ENCODE measurements at regions not wholly inside any gene's neighbourhood (a gene's known extent, or its start where the extent isn't known, plus 50 kb on each side); places are given as distances from the start of the nearest gene placed in this dataset.

DNA sequence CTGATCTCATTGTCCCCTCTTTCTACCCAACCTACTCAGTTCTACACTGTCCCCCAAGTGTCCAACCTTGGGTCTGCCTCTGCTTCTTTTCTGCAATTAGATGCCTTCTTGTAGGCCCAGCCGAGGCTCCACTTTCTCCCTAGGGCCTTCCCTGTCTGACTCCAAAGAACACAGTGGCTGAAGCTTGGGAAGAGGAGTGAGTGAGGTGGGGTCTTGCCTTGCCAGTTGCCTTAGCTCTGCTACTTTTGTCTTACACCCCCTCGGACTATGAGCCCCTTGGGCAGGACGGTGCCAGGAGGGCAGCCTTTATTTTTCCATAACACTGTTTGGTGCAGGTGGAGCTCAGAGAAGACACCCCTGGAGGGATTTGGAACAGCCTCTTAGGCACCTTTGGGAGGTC is 345.1 kb downstream of the CYP26B1 start:
- H3K36me3 Mint-ChIP-seq (ENCODE audit: low read depth): no peaks in the 10 kb centered on the region
- peaks cover 17% of the 10 kb centered on the region for H3K4me1 Mint-ChIP-seq (ENCODE audit: low read depth)
- no peak overlapping the region for H3K4me3 Mint-ChIP-seq (ENCODE audit: unreplicated experiment)
- no peak for DNase-seq (ENCODE audit: low spot score)
- H3K27me3 Mint-ChIP-seq (ENCODE audit: low read depth): peaks cover 1% of the 10 kb centered on the region
- no peak overlapping the region for H3K27ac Mint-ChIP-seq (ENCODE audit: unreplicated experiment)
- TF ChIP-seq, protein P1, sequence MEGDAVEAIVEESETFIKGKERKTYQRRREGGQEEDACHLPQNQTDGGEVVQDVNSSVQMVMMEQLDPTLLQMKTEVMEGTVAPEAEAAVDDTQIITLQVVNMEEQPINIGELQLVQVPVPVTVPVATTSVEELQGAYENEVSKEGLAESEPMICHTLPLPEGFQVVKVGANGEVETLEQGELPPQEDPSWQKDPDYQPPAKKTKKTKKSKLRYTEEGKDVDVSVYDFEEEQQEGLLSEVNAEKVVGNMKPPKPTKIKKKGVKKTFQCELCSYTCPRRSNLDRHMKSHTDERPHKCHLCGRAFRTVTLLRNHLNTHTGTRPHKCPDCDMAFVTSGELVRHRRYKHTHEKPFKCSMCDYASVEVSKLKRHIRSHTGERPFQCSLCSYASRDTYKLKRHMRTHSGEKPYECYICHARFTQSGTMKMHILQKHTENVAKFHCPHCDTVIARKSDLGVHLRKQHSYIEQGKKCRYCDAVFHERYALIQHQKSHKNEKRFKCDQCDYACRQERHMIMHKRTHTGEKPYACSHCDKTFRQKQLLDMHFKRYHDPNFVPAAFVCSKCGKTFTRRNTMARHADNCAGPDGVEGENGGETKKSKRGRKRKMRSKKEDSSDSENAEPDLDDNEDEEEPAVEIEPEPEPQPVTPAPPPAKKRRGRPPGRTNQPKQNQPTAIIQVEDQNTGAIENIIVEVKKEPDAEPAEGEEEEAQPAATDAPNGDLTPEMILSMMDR (IDR thresholded peaks at IDR 0.05): no peak
- no peaks in the 10 kb centered on the region for H3K9me3 Mint-ChIP-seq (ENCODE audit: low read depth)

DNA sequence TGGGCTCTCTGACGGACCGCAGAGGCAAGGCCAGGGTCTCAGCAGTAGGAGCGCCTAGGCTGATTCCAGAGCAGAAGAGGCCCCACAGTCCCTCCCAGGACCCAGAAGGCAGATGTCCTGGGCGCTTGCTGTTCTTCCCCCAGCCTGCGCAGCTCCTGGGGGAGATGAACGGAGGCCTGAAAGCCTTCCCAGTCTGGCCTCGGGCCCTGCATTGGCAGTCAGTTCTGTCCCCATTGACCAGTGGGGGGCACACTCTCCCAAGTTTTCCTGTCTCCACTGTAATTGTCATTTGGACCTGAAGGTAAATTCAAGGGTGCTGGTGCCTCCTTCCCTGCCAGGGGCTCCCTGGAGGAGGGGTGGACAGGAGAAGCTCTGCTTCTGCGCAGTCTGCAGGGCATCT is 345.7 kb downstream of the CYP26B1 start:
- no peak for DNase-seq (ENCODE audit: low spot score)
- Mint-ChIP-seq H3K4me1 (ENCODE audit: low read depth) (peaks cover 21% of the 10 kb centered on the region), H3K9me3 (ENCODE audit: low read depth) (no peaks in the 10 kb centered on the region), H3K36me3 (ENCODE audit: low read depth) (no peaks in the 10 kb centered on the region), H3K4me3 (ENCODE audit: unreplicated experiment) (no peak overlapping the region), H3K27me3 (ENCODE audit: low read depth) (peaks cover 1% of the 10 kb centered on the region), H3K27ac (ENCODE audit: unreplicated experiment) (no peak overlapping the region)
- TF ChIP-seq, protein P1 (IDR thresholded peaks at IDR 0.05): peak; percentile 85

DNA sequence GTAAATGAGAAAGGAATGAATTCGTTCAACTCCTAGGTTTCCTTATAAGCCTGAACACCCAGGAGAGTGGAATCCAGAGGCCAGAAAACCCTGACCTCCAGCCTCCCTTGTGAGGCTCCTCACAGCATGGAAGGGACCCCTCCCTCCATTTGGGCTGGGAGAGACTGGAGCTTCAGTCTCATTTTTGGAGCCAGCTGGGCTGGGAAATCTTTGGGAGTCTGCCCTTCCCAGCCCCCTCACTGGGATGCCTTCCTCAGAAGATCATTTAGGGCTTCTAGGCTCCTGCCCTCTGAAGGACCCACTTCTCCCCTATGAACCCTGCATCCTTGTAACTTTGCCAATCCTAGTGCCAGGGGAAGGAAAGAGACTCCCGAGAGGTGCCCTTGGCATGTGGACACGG is 346.1 kb downstream of the CYP26B1 start:
- H3K27me3 Mint-ChIP-seq (ENCODE audit: low read depth): peaks cover 1% of the 10 kb centered on the region
- no peak overlapping the region for H3K4me3 Mint-ChIP-seq (ENCODE audit: unreplicated experiment)
- no peak overlapping the region for H3K27ac Mint-ChIP-seq (ENCODE audit: unreplicated experiment)

DNA sequence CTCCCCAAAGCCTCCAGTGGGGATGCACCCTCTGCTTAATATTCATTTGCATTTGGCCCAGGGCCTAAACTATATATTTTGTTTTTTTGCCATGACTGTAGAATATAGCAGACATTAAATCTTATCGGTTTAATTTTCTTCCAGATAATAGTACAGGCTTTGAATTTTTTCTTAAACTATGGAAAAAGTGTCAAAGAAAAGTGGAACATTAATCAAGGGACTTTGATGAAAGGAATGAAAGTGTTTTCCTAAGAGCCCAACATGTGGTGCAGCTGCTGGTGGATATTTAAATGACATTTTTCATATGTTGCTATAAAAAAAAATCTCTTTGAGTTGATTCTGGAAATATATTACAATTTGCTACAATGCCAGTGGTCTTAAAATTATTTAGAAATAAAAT is 346.8 kb downstream of the CYP26B1 start:
- Mint-ChIP-seq H3K4me1 (ENCODE audit: low read depth) (peaks cover 30% of the 10 kb centered on the region), H3K27ac (ENCODE audit: unreplicated experiment) (no peak overlapping the region), H3K9me3 (ENCODE audit: low read depth) (no peaks in the 10 kb centered on the region), H3K4me3 (ENCODE audit: unreplicated experiment) (no peak overlapping the region), H3K27me3 (ENCODE audit: low read depth) (peaks cover 1% of the 10 kb centered on the region), H3K36me3 (ENCODE audit: low read depth) (no peaks in the 10 kb centered on the region)
- TF ChIP-seq, protein P1 (IDR thresholded peaks at IDR 0.05): no peak
- no peak for DNase-seq (ENCODE audit: low spot score)

More for the DNA sequence above, 346.1 kb downstream of the CYP26B1 start:
- Mint-ChIP-seq H3K4me1 (ENCODE audit: low read depth) (peaks cover 23% of the 10 kb centered on the region), H3K36me3 (ENCODE audit: low read depth) (no peaks in the 10 kb centered on the region), H3K9me3 (ENCODE audit: low read depth) (no peaks in the 10 kb centered on the region)
- TF ChIP-seq, protein P1 (IDR thresholded peaks at IDR 0.05): no peak
- no peak for DNase-seq (ENCODE audit: low spot score)

DNA sequence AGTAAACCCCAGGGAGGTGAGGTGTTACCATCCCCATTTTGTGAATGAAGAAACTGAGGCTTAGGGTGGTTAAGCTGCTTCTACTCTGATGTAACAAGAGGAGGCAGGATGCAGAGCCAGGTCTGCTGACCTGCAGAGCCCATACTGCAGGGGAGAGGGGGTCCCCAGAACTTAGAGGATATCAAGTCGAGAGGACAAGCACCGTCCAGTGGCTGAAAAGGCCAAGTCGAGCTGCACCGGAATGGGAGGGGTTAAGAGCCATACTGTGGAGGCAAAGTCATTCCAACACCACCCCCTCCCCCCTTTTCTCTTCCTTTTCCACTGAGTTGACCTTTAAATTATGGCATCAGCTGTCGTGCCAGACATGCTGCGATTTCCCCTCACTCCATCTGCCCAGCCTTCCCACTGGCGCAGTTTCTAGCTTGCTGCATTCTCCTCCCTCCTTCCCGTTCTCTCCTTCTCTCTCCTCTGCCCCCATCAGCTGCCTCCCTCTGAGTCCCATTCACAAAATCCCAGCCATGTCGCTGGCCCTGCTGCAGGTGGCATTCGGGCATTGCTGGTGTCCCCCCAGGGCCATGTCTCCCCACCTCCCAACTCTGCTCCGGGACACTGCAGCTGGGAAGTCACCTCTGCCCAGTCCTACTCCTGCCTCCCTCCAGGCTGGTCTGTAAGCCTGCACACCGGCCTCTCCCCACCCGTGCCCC is 346.9 kb downstream of the DYSF start:
- TF ChIP-seq, protein P1 (IDR thresholded peaks at IDR 0.05): no peak
- DNase-seq (ENCODE audit: low spot score): no peak
- Mint-ChIP-seq H3K4me1 (ENCODE audit: low read depth) (peaks cover 36% of the 10 kb centered on the region), H3K27me3 (ENCODE audit: low read depth) (peaks cover under 1% of the 10 kb centered on the region), H3K36me3 (ENCODE audit: low read depth) (no peaks in the 10 kb centered on the region), H3K4me3 (ENCODE audit: unreplicated experiment) (no peak overlapping the region), H3K9me3 (ENCODE audit: low read depth) (no peaks in the 10 kb centered on the region), H3K27ac (ENCODE audit: unreplicated experiment) (no peak overlapping the region)
